Tibial nerve (tissue), 4 donors: ENCODE measurements at regions not wholly inside any gene's neighbourhood (a gene's known extent, or its start where the extent isn't known, plus 50 kb on each side); places are given as distances from the start of the nearest gene placed in this dataset.

Source experiments
- DNase-seq, 2 donors: peaks; one replicate each; pipeline ENCODE4 v3.0.0-alpha.2; 2019; ENCODE audit warnings: low spot score in 2 of 2
- H3K27ac ChIP-seq, 4 donors: fragments of 200-600 bp; sonication (generic) in 3 of 4; one replicate each; pipeline ENCODE4 v1.5.1; 2017 to 2019; ENCODE audit warnings: mild to moderate bottlenecking in 1 of 4
- H3K27me3 ChIP-seq, 2 donors: fragments of 200-600 bp; sonication (generic) in 1 of 2; one replicate each; pipeline versions ENCODE4 v1.5.1 to v1.6.0; 2017 to 2019
- H3K36me3 ChIP-seq, 3 donors: fragments of 200-600 bp; sonication (generic); one replicate each; pipeline ENCODE4 v1.5.1; 2018 to 2019
- H3K4me1 ChIP-seq, 4 donors: fragments of 200-600 bp; sonication (generic) in 3 of 4; one replicate each; pipeline ENCODE4 v1.5.1; 2017 to 2019
- H3K4me3 ChIP-seq, 4 donors: fragments of 200-600 bp; sonication (generic) in 3 of 4; one replicate each; pipeline ENCODE4 v1.5.1; 2017 to 2019; ENCODE audit warnings: mild to moderate bottlenecking in 1 of 4, moderate library complexity in 1 of 4
- H3K9me3 ChIP-seq, 4 donors: fragments of 200-600 bp; sonication (generic) in 3 of 4; one replicate each; pipeline ENCODE4 v1.5.1; 2017 to 2019
- CTCF ChIP-seq, 5 experiments: fragments of 200-600 bp in 3 of 5; fragments of 450-650 bp in 2 of 5; sonication (generic) in 3 of 5; IDR thresholded peaks; one replicate each; pipeline ENCODE4 v1.5.1; 2016 to 2019; ENCODE audit warnings: antibody characterized with exemption in 5 of 5, mild to moderate bottlenecking in 3 of 5, moderate library complexity in 2 of 5
- EP300 ChIP-seq, 2 donors: sonication (generic); formaldehyde crosslinking; IDR thresholded peaks; one replicate each; pipeline ENCODE4 v1.6.1; 2017; ENCODE audit warnings: antibody characterized with exemption in 2 of 2, mild to moderate bottlenecking in 1 of 2
- POLR2A ChIP-seq, 2 donors: fragments of 450-650 bp; IDR thresholded peaks; one replicate each; pipeline ENCODE4 v1.6.1; 2017; ENCODE audit warnings: antibody characterized with exemption in 2 of 2, mild to moderate bottlenecking in 2 of 2, moderate library complexity in 2 of 2
- WGBS, 2 donors: methylation state at CpG; one replicate each; pipeline ENCODE4 v1.1.5; 2018; 5-methylcytosine and 5-hydroxymethylcytosine counted together

DNA sequence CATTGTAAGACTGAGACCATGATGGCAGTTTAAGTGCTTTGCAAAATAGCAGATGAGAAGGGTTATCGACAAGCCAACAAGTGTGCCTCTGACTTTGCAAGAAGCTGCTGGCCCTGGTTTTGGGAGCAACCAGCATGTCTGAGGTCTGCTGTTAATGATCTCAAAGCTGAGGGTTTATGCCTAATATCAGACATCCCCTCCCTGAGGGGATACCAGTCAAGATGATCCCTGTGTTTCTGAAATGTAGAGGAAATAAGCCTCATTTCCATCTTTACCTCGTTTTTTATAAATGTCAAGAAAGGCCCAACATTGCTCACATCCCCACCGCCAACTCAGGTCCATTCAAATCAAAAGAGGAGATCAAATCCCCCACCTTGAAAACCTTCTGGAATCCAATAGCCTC lies 120.6 kb downstream of the MYCN start:
- H3K27me3 ChIP-seq = no peaks in the 10 kb centered on the region
- no peak for TF ChIP-seq CTCF (IDR thresholded peaks at IDR 0.05)
- TF ChIP-seq EP300 (IDR thresholded peaks at IDR 0.05) = no peak
- TF ChIP-seq POLR2A (IDR thresholded peaks at IDR 0.05) = no peak
- peaks cover 0 to 16% (median 0%) of the 10 kb centered on the region in 4 donors for H3K9me3 ChIP-seq
- no peak overlapping the region for H3K27ac ChIP-seq
- H3K4me3 ChIP-seq = no peak overlapping the region
- H3K4me1 ChIP-seq = peaks cover 0 to 2% (median 0%) of the 10 kb centered on the region in 4 donors
- 87 to 95% methylated on average over 3 of the region's 3 CpGs for WGBS, 2 donors
- H3K36me3 ChIP-seq = no peaks in the 10 kb centered on the region
- no peak for DNase-seq

DNA sequence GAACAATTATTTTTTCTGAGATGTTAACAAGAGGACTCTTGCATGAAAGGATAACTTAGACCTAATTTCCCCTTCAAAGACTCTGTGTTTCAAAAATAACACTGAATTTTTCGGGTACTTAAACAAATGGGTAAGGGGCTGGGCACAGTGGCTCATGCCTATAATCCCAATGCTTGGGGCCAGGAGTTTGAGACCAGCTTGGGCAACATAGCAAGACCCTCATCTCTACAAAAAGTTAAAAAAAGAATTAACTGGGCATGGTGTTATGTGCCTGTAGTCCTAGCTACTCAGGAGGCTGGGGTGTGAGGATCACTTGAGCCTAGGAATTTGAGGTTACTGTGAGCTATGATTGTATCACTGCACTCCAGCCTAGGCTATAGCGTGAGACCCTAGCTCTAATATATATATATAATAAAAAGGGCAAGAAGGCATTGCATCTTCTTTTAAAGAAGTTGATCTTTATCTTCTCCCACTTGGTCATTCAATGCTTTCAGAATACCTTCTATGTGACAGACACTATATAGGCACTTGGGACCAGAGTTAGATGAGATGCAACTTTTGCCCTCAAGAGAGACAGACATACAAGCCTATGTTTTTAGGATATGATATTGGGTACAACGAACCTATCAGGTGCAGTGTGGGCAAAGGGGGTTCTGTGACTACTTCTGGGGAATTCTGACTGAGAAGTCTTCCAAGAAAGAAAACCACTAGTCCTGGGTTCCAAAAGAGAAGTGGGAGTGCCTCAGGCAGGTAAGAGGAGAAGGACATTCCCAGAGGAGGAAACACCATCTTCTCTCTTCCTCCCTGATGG lies 120.0 kb downstream of the MYCN start:
- WGBS, 2 donors = 81 to 85% methylated on average over 3 of the region's 3 CpGs
- no peaks in the 10 kb centered on the region for H3K27me3 ChIP-seq
- H3K4me3 ChIP-seq = no peak overlapping the region

DNA sequence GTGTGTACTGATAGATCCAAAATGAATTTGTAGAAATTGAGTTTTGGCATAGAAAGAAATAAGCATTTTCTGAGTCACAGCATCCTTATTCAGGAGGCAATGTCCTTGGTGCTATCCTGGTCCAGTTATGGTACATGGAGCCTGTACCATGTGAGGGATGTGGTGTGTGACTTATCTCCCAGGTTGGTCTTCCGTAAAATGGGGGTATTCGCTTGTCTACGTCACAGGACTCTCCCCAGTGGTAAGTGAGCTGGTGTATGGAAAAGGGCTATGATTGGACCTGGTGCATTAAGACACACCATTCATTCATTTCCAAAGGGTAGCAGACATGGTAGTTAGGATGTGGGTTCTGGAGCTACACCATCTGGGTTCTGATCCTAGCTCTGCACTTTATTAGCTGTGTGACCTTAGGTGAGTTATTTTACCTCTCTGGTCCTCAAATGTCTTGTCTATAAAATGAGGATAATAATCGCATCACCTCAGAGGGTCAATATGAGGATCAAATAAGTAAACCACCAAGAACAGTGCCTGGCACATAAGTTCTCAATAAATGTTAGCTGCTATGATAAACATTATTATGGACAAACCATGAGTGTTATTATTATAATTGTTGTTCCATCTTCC lies 119.2 kb downstream of the MYCN start:
- Histone ChIP-seq H3K27ac (no peak overlapping the region), H3K9me3 (peaks cover 0 to 16% (median 0%) of the 10 kb centered on the region in 4 donors), H3K27me3 (no peaks in the 10 kb centered on the region), H3K4me1 (peaks cover 0 to 5% (median 0%) of the 10 kb centered on the region in 4 donors), H3K36me3 (no peaks in the 10 kb centered on the region), H3K4me3 (no peak overlapping the region)
- 95 to 98% methylated on average over 4 of the region's 4 CpGs for WGBS, 2 donors
- TF ChIP-seq EP300 (IDR thresholded peaks at IDR 0.05) (no peak), CTCF (IDR thresholded peaks at IDR 0.05) (no peak), POLR2A (IDR thresholded peaks at IDR 0.05) (no peak)
- DNase-seq = no peak

More for the DNA sequence above, 120.0 kb downstream of the MYCN start:
- no peak for TF ChIP-seq POLR2A (IDR thresholded peaks at IDR 0.05)
- TF ChIP-seq EP300 (IDR thresholded peaks at IDR 0.05) = no peak
- TF ChIP-seq CTCF (IDR thresholded peaks at IDR 0.05) = no peak
- Histone ChIP-seq H3K36me3 (no peaks in the 10 kb centered on the region), H3K27ac (no peak overlapping the region), H3K9me3 (peaks cover 0 to 16% (median 0%) of the 10 kb centered on the region in 4 donors), H3K4me1 (peaks cover 0 to 5% (median 0%) of the 10 kb centered on the region in 4 donors)
- no peak for DNase-seq

- Histone ChIP-seq H3K27me3 (no peaks in the 10 kb centered on the region), H3K36me3 (no peaks in the 10 kb centered on the region), H3K27ac (no peak overlapping the region), H3K9me3 (peaks cover 0 to 11% (median 0%) of the 10 kb centered on the region in 4 donors), H3K4me3 (no peak overlapping the region), H3K4me1 (peaks cover 0 to 5% (median 0%) of the 10 kb centered on the region in 4 donors)
- TF ChIP-seq EP300 (IDR thresholded peaks at IDR 0.05) (no peak), POLR2A (IDR thresholded peaks at IDR 0.05) (no peak), CTCF (IDR thresholded peaks at IDR 0.05) (no peak)
- WGBS, 2 donors = 90 to 93% methylated on average over 3 of the region's 3 CpGs
- no peak for DNase-seq
These were observed 118.5 kb downstream of the MYCN start for GRCh38 chr2:16058747-16059358.

- H3K9me3 ChIP-seq = peaks cover 0 to 5% (median 0%) of the 10 kb centered on the region in 4 donors
- no peaks in the 10 kb centered on the region for H3K27me3 ChIP-seq
- no peak for DNase-seq
- 80 to 93% methylated on average over 6 of the region's 6 CpGs for WGBS, 2 donors
- H3K4me1 ChIP-seq = peaks cover 0 to 5% (median 0%) of the 10 kb centered on the region in 4 donors
- H3K36me3 ChIP-seq = no peaks in the 10 kb centered on the region
- no peak overlapping the region for H3K4me3 ChIP-seq
- H3K27ac ChIP-seq = no peak overlapping the region
- TF ChIP-seq POLR2A (IDR thresholded peaks at IDR 0.05) (no peak), CTCF (IDR thresholded peaks at IDR 0.05) (no peak), EP300 (IDR thresholded peaks at IDR 0.05) (no peak)
These were observed 117.9 kb downstream of the MYCN start for GRCh38 chr2:16058256-16058655.
